Activated T-helper 2 cell treated with anti-CD3 and anti-CD28 coated beads, Interferon-gamma antibody, Interleukin-2, Interleukin-4, amounts not matched to agents 10 μg/mL and 5 μg/mL and 100 μg/mL, durations not matched to agents 14 hours and 24 hours and 36 hours (primary cell): ENCODE measurements at regions not wholly inside any gene's neighbourhood (a gene's known extent, or its start where the extent isn't known, plus 50 kb on each side); places are given as distances from the start of the nearest gene placed in this dataset.

Experiments used
- DNase-seq: peaks from one replicate; pipeline ENCODE4 v3.0.0; 2021; ENCODE audit warnings: low spot score
- H3K27ac Mint-ChIP-seq: one replicate; pipeline ENCODE4 v1.8.0; 2021; ENCODE audit warnings: mixed read lengths
- H3K27me3 Mint-ChIP-seq: one replicate; pipeline ENCODE4 v1.8.0; 2021; ENCODE audit warnings: low read depth, mixed read lengths
- H3K36me3 Mint-ChIP-seq: one replicate; pipeline ENCODE4 v1.8.0; 2021; ENCODE audit warnings: low read depth, mixed read lengths
- H3K4me1 Mint-ChIP-seq: one replicate; pipeline ENCODE4 v1.8.0; 2021; ENCODE audit warnings: low read depth, mixed read lengths
- H3K4me3 Mint-ChIP-seq: one replicate; pipeline ENCODE4 v1.8.0; 2021; ENCODE audit warnings: low read depth, mild to moderate bottlenecking, moderate library complexity, mixed read lengths
- H3K9me3 Mint-ChIP-seq: one replicate; pipeline ENCODE4 v1.8.0; 2021; ENCODE audit warnings: mixed read lengths
- intact Hi-C: fragments of 100-400 bp; cut with micrococcal nuclease; formaldehyde crosslinking; loops from one replicate; pipeline ENCODE4 v1.15.1; 2023

GRCh38 chr6:140548366-140548765, 1173.9 kb upstream of the CITED2 start:
- intact Hi-C loops, result no loop called here
- no peak overlapping the region for H3K27ac Mint-ChIP-seq
- no peak for DNase-seq
- H3K4me1 Mint-ChIP-seq, result peaks cover 2% of the 10 kb centered on the region
- no peak overlapping the region for H3K4me3 Mint-ChIP-seq
- H3K9me3 Mint-ChIP-seq, result no peaks in the 10 kb centered on the region
- H3K36me3 Mint-ChIP-seq, result no peaks in the 10 kb centered on the region
- peaks cover 1% of the 10 kb centered on the region for H3K27me3 Mint-ChIP-seq

DNA sequence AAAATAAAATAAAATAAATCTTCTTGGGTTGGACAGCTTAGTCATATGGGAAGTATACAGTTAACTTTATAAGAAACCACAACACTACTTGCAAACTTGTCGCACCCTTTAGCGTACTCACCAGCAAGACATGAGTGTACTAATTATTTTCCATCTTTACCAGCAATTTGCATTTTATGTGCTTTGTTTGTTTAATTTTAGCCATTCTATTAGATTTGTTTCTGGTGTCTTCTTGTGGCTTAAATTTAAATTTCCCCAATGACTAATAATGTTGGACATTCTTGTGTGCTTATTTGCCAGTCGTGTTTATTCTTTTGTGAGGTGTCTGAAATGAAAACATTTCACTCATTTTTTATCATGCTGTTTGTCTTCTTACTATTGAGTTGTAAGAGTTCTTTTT, 1172.2 kb upstream of the CITED2 start:
- Mint-ChIP-seq H3K9me3 (no peaks in the 10 kb centered on the region), H3K27ac (no peak overlapping the region), H3K4me1 (peaks cover 2% of the 10 kb centered on the region), H3K27me3 (no peaks in the 10 kb centered on the region), H3K36me3 (no peaks in the 10 kb centered on the region), H3K4me3 (no peak overlapping the region)
- intact Hi-C loops, result no loop called here
- DNase-seq, result no peak

DNA sequence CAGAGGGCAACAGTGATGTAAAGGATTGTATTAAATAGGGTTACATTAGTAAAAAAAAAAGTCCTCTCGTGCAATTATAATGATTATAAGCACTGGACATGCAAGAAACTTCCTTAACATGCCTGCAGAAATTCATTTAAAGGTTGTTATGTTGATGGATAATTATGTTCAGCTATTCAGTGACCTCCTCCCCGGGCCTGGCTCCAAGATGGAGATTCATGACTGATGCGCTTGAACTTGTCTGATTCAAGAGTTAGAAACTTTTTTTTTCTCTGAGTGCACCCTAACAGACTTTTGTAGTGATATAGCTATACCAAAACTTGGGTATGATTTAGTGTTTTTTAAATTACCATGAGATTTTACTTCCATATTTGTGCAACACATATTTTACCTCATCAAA, 1170.0 kb upstream of the CITED2 start:
- H3K27me3 Mint-ChIP-seq, result no peaks in the 10 kb centered on the region
- H3K27ac Mint-ChIP-seq, result no peak overlapping the region
- no peaks in the 10 kb centered on the region for H3K36me3 Mint-ChIP-seq
- DNase-seq, result no peak
- H3K9me3 Mint-ChIP-seq, result no peaks in the 10 kb centered on the region
- H3K4me1 Mint-ChIP-seq, result peaks cover 2% of the 10 kb centered on the region
- intact Hi-C loops, result no loop called here
- H3K4me3 Mint-ChIP-seq, result no peak overlapping the region

DNA sequence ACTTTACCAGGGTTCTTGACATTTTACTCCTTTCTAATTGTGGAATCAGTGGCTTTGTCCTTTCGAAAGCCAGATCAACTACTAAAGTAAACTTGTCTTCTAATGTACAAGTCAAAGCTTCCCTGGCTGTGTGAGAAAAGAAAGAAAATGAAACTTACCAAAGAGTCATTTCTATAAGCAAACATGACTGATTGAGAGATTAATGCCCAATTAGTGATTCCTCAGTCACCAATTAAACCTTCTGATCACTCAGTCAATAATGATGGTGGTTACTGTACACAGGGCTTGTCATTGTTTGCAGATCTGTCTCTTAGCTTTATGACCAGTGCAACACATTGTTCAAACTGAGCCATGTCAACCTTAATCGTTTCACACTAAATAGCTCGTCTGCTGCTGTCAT, 1168.4 kb upstream of the CITED2 start:
- intact Hi-C loops, result no loop called here
- H3K27ac Mint-ChIP-seq, result no peak overlapping the region

DNA sequence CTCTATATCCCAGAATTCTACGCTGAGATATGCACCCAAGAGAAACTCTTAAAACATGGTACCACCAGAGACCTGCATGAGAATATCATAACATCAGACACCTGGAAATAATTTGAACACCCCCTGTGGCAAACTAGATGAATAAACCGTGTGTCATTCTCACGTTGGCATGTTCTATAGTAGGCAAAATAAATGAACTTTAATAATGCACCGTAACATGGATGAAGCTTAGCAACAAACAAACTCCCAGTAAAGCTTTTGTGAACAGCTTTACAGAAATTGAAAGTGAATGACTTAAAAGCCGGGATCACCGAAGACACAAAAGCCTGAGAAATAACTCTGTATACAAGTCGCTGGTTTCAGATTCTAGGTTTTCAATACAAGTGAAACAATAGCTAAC, 1166.8 kb upstream of the CITED2 start:
- H3K9me3 Mint-ChIP-seq, result no peaks in the 10 kb centered on the region
- H3K36me3 Mint-ChIP-seq, result no peaks in the 10 kb centered on the region
- H3K4me1 Mint-ChIP-seq, result no peaks in the 10 kb centered on the region
- DNase-seq, result no peak
- peaks cover 6% of the 10 kb centered on the region for H3K27me3 Mint-ChIP-seq
- no peak overlapping the region for H3K27ac Mint-ChIP-seq
- intact Hi-C loops, result no loop called here
- H3K4me3 Mint-ChIP-seq, result no peak overlapping the region

More for the DNA sequence above, 1168.4 kb upstream of the CITED2 start:
- Mint-ChIP-seq H3K27me3 (peaks cover 3% of the 10 kb centered on the region), H3K36me3 (no peaks in the 10 kb centered on the region), H3K4me1 (peaks cover 2% of the 10 kb centered on the region), H3K4me3 (no peak overlapping the region), H3K9me3 (no peaks in the 10 kb centered on the region)
- DNase-seq, result no peak

GRCh38 chr6:140540743-140541142, 1166.3 kb upstream of the CITED2 start:
- Mint-ChIP-seq H3K4me3 (no peak overlapping the region), H3K36me3 (no peaks in the 10 kb centered on the region), H3K4me1 (no peaks in the 10 kb centered on the region), H3K27me3 (peaks cover 6% of the 10 kb centered on the region), H3K27ac (no peak overlapping the region), H3K9me3 (no peaks in the 10 kb centered on the region)
- intact Hi-C loops, result no loop called here
- no peak for DNase-seq

GRCh38 chr6:140538926-140539325, 1164.5 kb upstream of the CITED2 start:
- Mint-ChIP-seq H3K4me3 (no peak overlapping the region), H3K36me3 (no peaks in the 10 kb centered on the region), H3K4me1 (no peaks in the 10 kb centered on the region), H3K27me3 (peaks cover 6% of the 10 kb centered on the region), H3K9me3 (no peaks in the 10 kb centered on the region), H3K27ac (no peak overlapping the region)
- intact Hi-C loops, result no loop called here
- DNase-seq, result no peak

- no peak for DNase-seq
- intact Hi-C loops, result no loop called here
- no peaks in the 10 kb centered on the region for H3K4me1 Mint-ChIP-seq
- H3K36me3 Mint-ChIP-seq, result no peaks in the 10 kb centered on the region
- H3K9me3 Mint-ChIP-seq, result no peaks in the 10 kb centered on the region
- H3K27me3 Mint-ChIP-seq, result peaks cover 6% of the 10 kb centered on the region
- no peak overlapping the region for H3K4me3 Mint-ChIP-seq
- H3K27ac Mint-ChIP-seq, result no peak overlapping the region
Measured at GRCh38 chr6:140537834-140538705, 1163.6 kb upstream of the CITED2 start.

DNA sequence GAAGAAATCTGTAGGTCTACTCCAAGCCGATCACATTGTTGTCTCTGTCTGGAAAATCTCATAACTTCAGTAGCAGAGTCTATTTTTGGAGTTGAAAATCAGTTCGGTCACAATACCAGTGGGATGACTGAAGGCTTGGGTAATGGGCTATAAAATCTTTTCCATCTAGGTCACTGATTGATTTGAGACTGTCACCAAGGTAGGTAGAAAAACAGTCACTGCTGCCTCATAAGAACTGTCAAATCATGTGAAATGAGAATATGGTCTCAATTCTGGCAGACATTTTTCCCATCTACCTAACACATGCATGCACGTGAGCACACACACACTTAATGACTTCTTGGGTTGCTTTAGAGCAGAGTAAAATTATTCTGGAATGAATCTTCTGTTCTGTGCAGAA, 1162.8 kb upstream of the CITED2 start:
- Mint-ChIP-seq H3K4me3 (no peak overlapping the region), H3K9me3 (no peaks in the 10 kb centered on the region), H3K36me3 (no peaks in the 10 kb centered on the region), H3K27ac (no peak overlapping the region), H3K4me1 (no peaks in the 10 kb centered on the region), H3K27me3 (peaks cover 6% of the 10 kb centered on the region)
- intact Hi-C loops, result no loop called here
- no peak for DNase-seq

- H3K4me1 Mint-ChIP-seq, result no peaks in the 10 kb centered on the region
- H3K4me3 Mint-ChIP-seq, result no peak overlapping the region
- DNase-seq, result no peak
- no peak overlapping the region for H3K27ac Mint-ChIP-seq
- no peaks in the 10 kb centered on the region for H3K9me3 Mint-ChIP-seq
- H3K27me3 Mint-ChIP-seq, result peaks cover 6% of the 10 kb centered on the region
- intact Hi-C loops, result no loop called here
- no peaks in the 10 kb centered on the region for H3K36me3 Mint-ChIP-seq
Measured at GRCh38 chr6:140535511-140535910, 1161.1 kb upstream of the CITED2 start.

DNA sequence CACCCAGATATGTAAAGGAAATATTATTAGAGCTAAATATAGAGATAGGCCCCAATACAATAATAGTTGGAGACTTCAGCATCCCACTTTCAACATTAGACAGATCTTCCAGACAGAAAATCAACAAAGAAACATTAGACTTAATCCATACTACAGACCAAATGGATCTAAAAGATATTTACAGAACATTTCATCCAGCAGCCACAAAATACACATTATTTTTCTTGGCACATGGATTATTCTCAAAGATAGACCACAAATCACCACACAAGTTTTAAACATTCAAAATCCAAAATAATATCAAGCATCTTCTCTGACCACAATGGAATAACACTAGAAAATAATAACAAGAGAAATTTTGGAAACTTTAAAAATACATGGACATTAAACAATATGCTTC, 1159.1 kb upstream of the CITED2 start:
- H3K36me3 Mint-ChIP-seq, result no peaks in the 10 kb centered on the region
- peaks cover 6% of the 10 kb centered on the region for H3K27me3 Mint-ChIP-seq
- no peak overlapping the region for H3K27ac Mint-ChIP-seq
- intact Hi-C loops, result no loop called here
- no peaks in the 10 kb centered on the region for H3K9me3 Mint-ChIP-seq
- H3K4me1 Mint-ChIP-seq, result peaks cover 4% of the 10 kb centered on the region
- DNase-seq, result no peak
- no peak overlapping the region for H3K4me3 Mint-ChIP-seq

- no peak overlapping the region for H3K27ac Mint-ChIP-seq
- no peaks in the 10 kb centered on the region for H3K9me3 Mint-ChIP-seq
- intact Hi-C loops, result no loop called here
- no peaks in the 10 kb centered on the region for H3K4me1 Mint-ChIP-seq
- H3K27me3 Mint-ChIP-seq, result no peaks in the 10 kb centered on the region
- DNase-seq, result no peak
- H3K4me3 Mint-ChIP-seq, result no peak overlapping the region
- H3K36me3 Mint-ChIP-seq, result no peaks in the 10 kb centered on the region
Measured at GRCh38 chr6:140504776-140505175, 1130.3 kb upstream of the CITED2 start.

DNA sequence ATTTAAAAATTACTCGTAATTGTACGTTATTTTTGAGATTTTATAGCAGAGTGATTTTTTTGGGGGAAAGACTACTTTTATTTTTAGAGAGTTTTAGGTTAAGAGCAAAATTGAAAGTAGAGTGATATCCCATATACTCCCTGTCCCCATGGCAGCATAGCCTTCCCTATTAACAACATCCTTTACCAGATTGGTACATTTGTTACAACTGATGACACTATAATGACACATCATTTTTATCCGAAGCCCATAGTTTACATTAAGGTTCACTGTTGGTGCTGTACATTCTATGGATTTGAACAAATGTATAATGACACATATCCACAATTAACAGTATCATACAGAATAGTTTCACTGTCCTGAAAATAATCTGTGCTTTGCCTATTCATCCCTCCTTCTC, 1126.4 kb upstream of the CITED2 start:
- H3K36me3 Mint-ChIP-seq, result no peaks in the 10 kb centered on the region
- no peaks in the 10 kb centered on the region for H3K27me3 Mint-ChIP-seq

More for the DNA sequence above, 1126.4 kb upstream of the CITED2 start:
- no peak overlapping the region for H3K4me3 Mint-ChIP-seq
- no peaks in the 10 kb centered on the region for H3K9me3 Mint-ChIP-seq
- H3K27ac Mint-ChIP-seq, result no peak overlapping the region
- intact Hi-C loops, result no loop called here
- no peak for DNase-seq
- no peaks in the 10 kb centered on the region for H3K4me1 Mint-ChIP-seq
